ENCODE measurements at regions not wholly inside any gene's neighbourhood (a gene's known extent, or its start where the extent isn't known, plus 50 kb on each side); places are given as distances from the start of the nearest gene placed in this dataset.

- H3K27me3 ChIP-seq = no peaks in the 10 kb centered on the region
- 88% methylated on average over 8 of the region's 8 CpGs for WGBS (ENCODE audit: low lambda C conversion rate, missing lambda C conversion rate)
- H2AFZ ChIP-seq = no peak overlapping the region
- DNase-seq (ENCODE audit: low spot score) = no peak
- H3K27ac ChIP-seq = no peak overlapping the region
- H3K4me2 ChIP-seq = no peak overlapping the region
- H3K36me3 ChIP-seq (replicated peaks; ENCODE audit: insufficient read depth, low read depth) = no peaks in the 10 kb centered on the region
- no peaks in the 10 kb centered on the region for H3K4me1 ChIP-seq (ENCODE audit: insufficient read depth)
- H3K9me3 ChIP-seq (ENCODE audit: low read depth) = no peaks in the 10 kb centered on the region
- no peaks in the 10 kb centered on the region for H3K9me2 ChIP-seq (replicated peaks; ENCODE audit: insufficient read depth)
- H3K79me2 ChIP-seq = no peaks in the 10 kb centered on the region
- no peak overlapping the region for H3K4me3 ChIP-seq
- TF ChIP-seq CTCF (IDR thresholded peaks at IDR 0.05; ENCODE audit: poor library complexity) = no peak
- no peak for TF ChIP-seq EZH2phosphoT487 (IDR thresholded peaks at IDR 0.05; ENCODE audit: low read depth, severe bottlenecking, unreplicated experiment)
- no peak for TF ChIP-seq EZH2 (IDR thresholded peaks at IDR 0.05; ENCODE audit: borderline replicate concordance)
- H4K20me1 ChIP-seq (ENCODE audit: insufficient read depth, poor library complexity, severe bottlenecking) = no peaks in the 10 kb centered on the region
Measured at GRCh38 chr5:130278136-130278535, 373.9 kb downstream of the CHSY3 start.

- no peaks in the 10 kb centered on the region for H3K9me3 ChIP-seq (ENCODE audit: low read depth)
- H4K20me1 ChIP-seq (ENCODE audit: insufficient read depth, poor library complexity, severe bottlenecking) = no peaks in the 10 kb centered on the region
- TF ChIP-seq CTCF (IDR thresholded peaks at IDR 0.05; ENCODE audit: poor library complexity) (no peak), EZH2 (IDR thresholded peaks at IDR 0.05; ENCODE audit: borderline replicate concordance) (no peak), EZH2phosphoT487 (IDR thresholded peaks at IDR 0.05; ENCODE audit: low read depth, severe bottlenecking, unreplicated experiment) (no peak)
- no peak overlapping the region for H2AFZ ChIP-seq
- no peaks in the 10 kb centered on the region for H3K9me2 ChIP-seq (replicated peaks; ENCODE audit: insufficient read depth)
- no peaks in the 10 kb centered on the region for H3K36me3 ChIP-seq (replicated peaks; ENCODE audit: insufficient read depth, low read depth)
- DNase-seq (ENCODE audit: low spot score) = no peak
- no peak overlapping the region for H3K4me3 ChIP-seq
- no peaks in the 10 kb centered on the region for H3K4me1 ChIP-seq (ENCODE audit: insufficient read depth)
- H3K4me2 ChIP-seq = no peak overlapping the region
- no peak overlapping the region for H3K27ac ChIP-seq
- 93% methylated on average over 8 of the region's 8 CpGs for WGBS (ENCODE audit: low lambda C conversion rate, missing lambda C conversion rate)
- H3K27me3 ChIP-seq = no peaks in the 10 kb centered on the region
- H3K79me2 ChIP-seq = no peaks in the 10 kb centered on the region
Measured at GRCh38 chr5:130277522-130277921, 373.3 kb downstream of the CHSY3 start.

GRCh38 chr5:130277002-130277401 is 372.7 kb downstream of the CHSY3 start:
- H3K4me1 ChIP-seq (ENCODE audit: insufficient read depth) = no peaks in the 10 kb centered on the region
- no peaks in the 10 kb centered on the region for H4K20me1 ChIP-seq (ENCODE audit: insufficient read depth, poor library complexity, severe bottlenecking)
- no peaks in the 10 kb centered on the region for H3K79me2 ChIP-seq
- WGBS (ENCODE audit: low lambda C conversion rate, missing lambda C conversion rate) = 96% methylated on average over 5 of the region's 5 CpGs
- no peaks in the 10 kb centered on the region for H3K9me2 ChIP-seq (replicated peaks; ENCODE audit: insufficient read depth)
- TF ChIP-seq EZH2phosphoT487 (IDR thresholded peaks at IDR 0.05; ENCODE audit: low read depth, severe bottlenecking, unreplicated experiment) (no peak), EZH2 (IDR thresholded peaks at IDR 0.05; ENCODE audit: borderline replicate concordance) (no peak), CTCF (IDR thresholded peaks at IDR 0.05; ENCODE audit: poor library complexity) (no peak)
- no peak overlapping the region for H3K4me3 ChIP-seq
- no peaks in the 10 kb centered on the region for H3K36me3 ChIP-seq (replicated peaks; ENCODE audit: insufficient read depth, low read depth)
- no peak overlapping the region for H3K4me2 ChIP-seq
- no peaks in the 10 kb centered on the region for H3K9me3 ChIP-seq (ENCODE audit: low read depth)
- no peak overlapping the region for H3K27ac ChIP-seq
- DNase-seq (ENCODE audit: low spot score) = no peak
- no peaks in the 10 kb centered on the region for H3K27me3 ChIP-seq
- H2AFZ ChIP-seq = no peak overlapping the region

GRCh38 chr5:130272837-130273236 is 368.6 kb downstream of the CHSY3 start:
- Histone ChIP-seq H3K27me3 (no peaks in the 10 kb centered on the region), H2AFZ (no peak overlapping the region), H3K4me3 (no peak overlapping the region), H3K36me3 (replicated peaks; ENCODE audit: insufficient read depth, low read depth) (no peaks in the 10 kb centered on the region), H4K20me1 (ENCODE audit: insufficient read depth, poor library complexity, severe bottlenecking) (no peaks in the 10 kb centered on the region), H3K4me2 (no peak overlapping the region), H3K9me2 (replicated peaks; ENCODE audit: insufficient read depth) (no peaks in the 10 kb centered on the region), H3K79me2 (no peaks in the 10 kb centered on the region), H3K4me1 (ENCODE audit: insufficient read depth) (no peaks in the 10 kb centered on the region), H3K27ac (no peak overlapping the region), H3K9me3 (ENCODE audit: low read depth) (no peaks in the 10 kb centered on the region)
- no peak for DNase-seq (ENCODE audit: low spot score)
- TF ChIP-seq CTCF (IDR thresholded peaks at IDR 0.05; ENCODE audit: poor library complexity) (no peak), EZH2phosphoT487 (IDR thresholded peaks at IDR 0.05; ENCODE audit: low read depth, severe bottlenecking, unreplicated experiment) (no peak), EZH2 (IDR thresholded peaks at IDR 0.05; ENCODE audit: borderline replicate concordance) (no peak)
- WGBS (ENCODE audit: low lambda C conversion rate, missing lambda C conversion rate) = 69% methylated on average over 2 of the region's 2 CpGs

All from hepatocyte (in vitro differentiated cells).